ENCODE measurements at regions not wholly inside any gene's neighbourhood (a gene's known extent, or its start where the extent isn't known, plus 50 kb on each side); places are given as distances from the start of the nearest gene placed in this dataset.

DNA sequence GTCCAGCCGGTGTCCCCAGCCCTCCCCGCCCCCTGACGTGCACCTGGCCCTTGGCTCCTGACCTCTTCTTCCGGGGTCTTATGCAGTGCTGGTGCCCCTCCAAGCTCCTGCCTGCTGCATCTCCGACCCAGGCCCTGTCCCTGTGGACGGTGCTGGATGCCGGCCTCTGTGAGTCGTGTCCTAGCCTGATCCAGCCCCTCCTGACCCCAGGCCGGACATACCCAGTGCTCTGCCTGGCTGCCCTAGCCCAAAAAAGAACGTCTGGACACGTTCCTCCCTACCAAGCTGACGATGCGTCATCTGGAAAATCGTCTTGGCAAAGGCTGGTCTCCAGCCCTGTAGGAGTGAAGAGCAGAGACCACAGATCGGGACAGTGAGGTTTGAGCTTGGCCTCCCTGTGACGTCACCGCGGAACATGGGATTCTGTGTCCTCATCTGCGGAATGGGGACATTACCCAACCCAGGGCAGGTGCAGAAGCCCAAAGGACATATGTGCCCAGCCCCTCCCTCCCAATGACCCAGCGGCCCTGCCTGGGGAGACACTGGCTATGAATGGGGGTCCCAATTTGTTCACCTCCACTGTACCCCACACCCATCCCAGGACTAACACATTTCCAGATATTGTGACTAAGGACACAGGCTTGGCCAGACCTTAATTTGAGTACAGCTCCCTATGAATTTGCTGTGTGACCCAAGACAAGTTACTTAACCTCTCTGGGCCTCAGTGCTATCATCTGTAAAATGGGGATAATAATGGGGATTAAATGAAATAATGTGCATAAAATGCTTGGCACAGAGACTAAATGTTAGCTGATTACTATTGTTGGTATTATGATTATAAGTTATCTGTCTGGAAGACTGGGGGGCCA is 51.0 kb upstream of the BCL11B start:
- intact Hi-C loops (cut with micrococcal nuclease): no loop called here

More for the DNA sequence above, 51.0 kb upstream of the BCL11B start:
- Histone ChIP-seq H2AFZ (ENCODE audit: low read depth, low read length) (no peak overlapping the region), H3K9me3 (replicated peaks; ENCODE audit: control insufficient read depth, insufficient read depth, low read length) (no peaks in the 10 kb centered on the region), H3K9me1 (replicated peaks; ENCODE audit: control insufficient read depth, extremely low read depth, insufficient read depth, low read length) (no peaks in the 10 kb centered on the region), H3K9ac (replicated peaks; ENCODE audit: extremely low read depth, insufficient read depth, low read length) (no peak overlapping the region), H3K36me3 (ENCODE audit: control insufficient read depth in 2 of 2, extremely low read depth in 1 of 2, insufficient read depth in 2 of 2, low read length in 2 of 2) (no peaks in the 10 kb centered on the region), H3K4me3 (replicated peaks in 1 of 3; ENCODE audit: insufficient read depth in 1 of 3, low read depth in 1 of 3, low read length in 3 of 3) (no peak overlapping the region), H4K20me1 (replicated peaks; ENCODE audit: control insufficient read depth, extremely low read depth, insufficient read depth, low read length) (no peaks in the 10 kb centered on the region), H3K4me1 (ENCODE audit: control insufficient read depth, extremely low read depth, insufficient read depth, low read length) (no peaks in the 10 kb centered on the region), H3K27me3 (ENCODE audit: control insufficient read depth in 2 of 2, insufficient read depth in 2 of 2, low read length in 2 of 2) (no peaks in the 10 kb centered on the region), H3K27ac (ENCODE audit: insufficient read depth, low read depth, low read length) (no peak overlapping the region), H3K79me2 (ENCODE audit: control insufficient read depth, insufficient read depth, low read length) (no peaks in the 10 kb centered on the region), H3K4me2 (ENCODE audit: insufficient read depth, low read length) (no peak overlapping the region)
- no peak for TF ChIP-seq CTCF (IDR thresholded peaks at IDR 0.05; ENCODE audit: extremely low read depth in 1 of 2, insufficient read depth in 1 of 2, low read depth in 1 of 2, low read length in 2 of 2)
- TF ChIP-seq MYC (IDR thresholded peaks at IDR 0.05; ENCODE audit: low read depth, low read length): no peak
- no peak for TF ChIP-seq POLR2A (IDR thresholded peaks at IDR 0.05; ENCODE audit: low read depth, low read length)
- no peak for TF ChIP-seq GATA2 (IDR thresholded peaks at IDR 0.05; ENCODE audit: insufficient read depth, insufficient read length, low read depth, low read length)
- no peak for TF ChIP-seq POLR2AphosphoS5 (IDR thresholded peaks at IDR 0.05; ENCODE audit: insufficient read depth, low read depth, low read length)
- TF ChIP-seq, protein P1, sequence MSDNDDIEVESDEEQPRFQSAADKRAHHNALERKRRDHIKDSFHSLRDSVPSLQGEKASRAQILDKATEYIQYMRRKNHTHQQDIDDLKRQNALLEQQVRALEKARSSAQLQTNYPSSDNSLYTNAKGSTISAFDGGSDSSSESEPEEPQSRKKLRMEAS (IDR thresholded peaks at IDR 0.05; ENCODE audit: insufficient read depth, insufficient read length): no peak
- TF ChIP-seq EZH2 (IDR thresholded peaks at IDR 0.05; ENCODE audit: borderline replicate concordance, low read depth, low read length, severe bottlenecking): no peak
- dilution Hi-C loops (cut with MboI; ENCODE audit: extremely low pct_ligation_motif_present, low sequenced_read_pairs): no loop called here
- DNase-seq (ENCODE audit: low read depth, low spot score) (no peak), FAIRE-seq (no peak)
- ChIA-PET POLR2A (no interaction called here), CTCF (interaction anchor here (1.3 kb wide), 1 partner anchor 93 kb away, joined by 3 read pairs; no protein-coding TSS in a partner anchor)
- no TSS peak for BruUV-seq (replicated peaks)
